ENCODE measurements at regions not wholly inside any gene's neighbourhood (a gene's known extent, or its start where the extent isn't known, plus 50 kb on each side); places are given as distances from the start of the nearest gene placed in this dataset.

DNA sequence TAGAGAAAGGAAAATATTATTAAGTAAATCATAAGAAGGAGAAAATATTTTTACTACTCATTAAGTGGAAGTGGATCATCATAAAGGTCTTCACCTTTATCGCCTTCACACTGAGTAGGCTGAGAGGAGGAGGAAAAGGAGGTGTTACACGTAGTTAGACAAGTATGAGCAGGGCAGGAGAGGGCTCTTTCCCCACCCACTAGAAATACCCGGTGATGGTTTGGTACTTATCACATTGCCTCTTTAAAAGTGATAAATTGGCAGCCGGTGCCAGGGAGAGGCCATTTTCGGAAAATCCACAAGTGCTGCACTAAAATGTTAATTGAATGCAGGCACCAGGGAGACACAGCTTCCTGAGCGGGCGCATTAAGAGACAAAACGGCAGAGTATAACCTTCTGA lies 598.7 kb upstream of the SOX11 start:
- ATAC-seq: no peak

GRCh38 chr2:5094192-5094591 lies 598.0 kb upstream of the SOX11 start:
- H3K27ac ChIP-seq: no peak overlapping the region
- no peaks in the 10 kb centered on the region for H3K36me3 ChIP-seq
- no peak for DNase-seq
- H3K27me3 ChIP-seq: no peaks in the 10 kb centered on the region
- no peaks in the 10 kb centered on the region for H3K4me1 ChIP-seq
- TF ChIP-seq CTCF (IDR thresholded peaks at IDR 0.05): no peak
- 66 to 76% methylated on average over 5 of the region's 5 CpGs for WGBS, 2 donors
- no peaks in the 10 kb centered on the region for H3K9me3 ChIP-seq
- intact Hi-C loops (cut with DNase I): no loop called here
- no peak for ATAC-seq
- no peak overlapping the region for H3K4me3 ChIP-seq
- no peak for FAIRE-seq

More for the DNA sequence above, 598.7 kb upstream of the SOX11 start:
- H3K4me3 ChIP-seq: no peak overlapping the region
- no peaks in the 10 kb centered on the region for H3K4me1 ChIP-seq
- 57 to 72% methylated on average over 8 of the region's 8 CpGs for WGBS, 2 donors
- H3K27me3 ChIP-seq: no peaks in the 10 kb centered on the region
- intact Hi-C loops (cut with DNase I): no loop called here
- DNase-seq (no peak), FAIRE-seq (no peak)
- H3K9me3 ChIP-seq: no peaks in the 10 kb centered on the region
- no peak for TF ChIP-seq CTCF (IDR thresholded peaks at IDR 0.05)
- H3K27ac ChIP-seq: no peak overlapping the region
- no peaks in the 10 kb centered on the region for H3K36me3 ChIP-seq

DNA sequence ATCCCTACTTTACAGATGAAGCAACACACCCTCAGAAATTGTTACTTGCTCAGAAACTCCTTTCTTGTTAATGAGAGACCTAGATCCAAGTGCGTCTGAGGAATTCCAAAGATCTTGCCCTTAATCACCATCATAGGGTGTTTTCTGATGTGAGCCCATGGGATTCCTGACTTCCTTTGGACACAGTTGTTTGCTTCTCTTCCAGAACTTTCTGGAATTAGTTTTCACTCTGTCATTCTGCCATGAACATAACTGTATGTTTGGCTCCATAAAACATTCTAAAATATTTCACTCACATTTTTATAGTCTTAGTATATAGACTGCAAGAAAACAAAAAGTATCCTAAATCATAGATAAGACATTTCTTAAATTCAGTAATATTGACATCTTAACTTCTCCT lies 593.9 kb upstream of the SOX11 start:
- Histone ChIP-seq H3K4me3 (no peak overlapping the region), H3K27ac (no peak overlapping the region), H3K27me3 (no peaks in the 10 kb centered on the region), H3K9me3 (no peaks in the 10 kb centered on the region), H3K4me1 (no peaks in the 10 kb centered on the region), H3K36me3 (no peaks in the 10 kb centered on the region)
- no peak for FAIRE-seq
- 59 to 81% methylated on average over 1 of the region's 1 CpG for WGBS, 2 donors
- intact Hi-C loops (cut with DNase I): no loop called here
- no peak for TF ChIP-seq CTCF (IDR thresholded peaks at IDR 0.05)
- no peak for DNase-seq
- ATAC-seq: no peak

DNA sequence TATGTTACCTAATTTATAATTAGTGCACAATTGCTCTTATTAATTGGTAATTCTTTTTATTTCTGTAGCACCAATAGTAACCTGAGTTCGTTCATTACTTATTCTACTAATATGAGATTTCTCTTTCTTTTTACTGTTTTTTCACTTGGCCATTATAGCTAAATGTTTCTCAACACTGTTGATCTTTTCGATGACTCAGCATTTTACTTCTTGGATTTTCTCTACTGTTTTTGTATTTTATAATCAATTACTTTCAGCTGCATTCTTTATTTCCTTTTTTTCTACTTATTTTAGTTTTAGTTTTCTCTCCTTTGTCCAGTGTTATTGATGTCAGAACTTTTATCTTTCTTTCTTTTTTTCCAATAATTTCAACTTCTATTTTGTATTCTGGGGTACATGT lies 589.4 kb upstream of the SOX11 start:
- ATAC-seq (no peak), FAIRE-seq (no peak), DNase-seq (no peak)
- Histone ChIP-seq H3K4me1 (no peaks in the 10 kb centered on the region), H3K27me3 (no peaks in the 10 kb centered on the region), H3K36me3 (no peaks in the 10 kb centered on the region), H3K4me3 (no peak overlapping the region), H3K9me3 (no peaks in the 10 kb centered on the region), H3K27ac (no peak overlapping the region)
- intact Hi-C loops (cut with DNase I): no loop called here
- TF ChIP-seq CTCF (IDR thresholded peaks at IDR 0.05): no peak
- 66 to 79% methylated on average over 2 of the region's 2 CpGs for WGBS, 2 donors

GRCh38 chr2:5111581-5111980 lies 580.6 kb upstream of the SOX11 start:
- TF ChIP-seq CTCF (IDR thresholded peaks at IDR 0.05): no peak
- no peaks in the 10 kb centered on the region for H3K36me3 ChIP-seq
- no peaks in the 10 kb centered on the region for H3K4me1 ChIP-seq
- no peaks in the 10 kb centered on the region for H3K9me3 ChIP-seq
- no peak overlapping the region for H3K4me3 ChIP-seq
- no peak overlapping the region for H3K27ac ChIP-seq
- intact Hi-C loops (cut with DNase I): no loop called here
- DNase-seq (no peak), FAIRE-seq (no peak), ATAC-seq (peak in 2 of 4 donors; percentile 57 to 65)
- H3K27me3 ChIP-seq: peaks cover 0 to 1% (median 0%) of the 10 kb centered on the region in 4 donors

Data from pancreas (tissue), 10 donors.